CD14-positive monocyte (primary cell): ENCODE measurements at regions not wholly inside any gene's neighbourhood (a gene's known extent, or its start where the extent isn't known, plus 50 kb on each side); places are given as distances from the start of the nearest gene placed in this dataset.

ENCODE experiments used
- DNase-seq, 3 donors: peaks; one replicate each; pipeline ENCODE4 v3.0.0-alpha.2; 2011 to 2022
- H2AFZ ChIP-seq: 2 replicates; pipeline ENCODE4 v1.6.0; 2012; ENCODE audit warnings: mild to moderate bottlenecking, low read depth, low read length, inconsistent platforms; ENCODE audit not compliant: insufficient read depth, poor library complexity, severe bottlenecking
- H3K27ac ChIP-seq, 2 donors: 1 replicate in 1 of 2; 2 replicates in 1 of 2; pipeline ENCODE4 v1.5.1; 2012 to 2013; ENCODE audit warnings: low read length in 2 of 2, control low read depth in 1 of 2, inconsistent platforms in 1 of 2, low read depth in 1 of 2, mild to moderate bottlenecking in 1 of 2
- H3K27me3 ChIP-seq, 2 donors: one replicate each; pipeline versions ENCODE4 v1.6.0 to v1.6.1; 2011 to 2013; ENCODE audit warnings: low read length in 2 of 2; ENCODE audit not compliant: control insufficient read depth in 2 of 2, insufficient read depth in 2 of 2
- H3K36me3 ChIP-seq, 2 donors: replicated peaks in 1 of 2; 1 replicate in 1 of 2; 2 replicates in 1 of 2; pipeline versions ENCODE4 v1.5.1 to v1.6.1; 2012 to 2013; ENCODE audit warnings: low read length in 2 of 2, control low read depth in 1 of 2, inconsistent platforms in 1 of 2, mild to moderate bottlenecking in 1 of 2; ENCODE audit not compliant: insufficient read depth in 2 of 2, control insufficient read depth in 1 of 2
- H3K4me1 ChIP-seq, 2 donors: 1 replicate in 1 of 2; 2 replicates in 1 of 2; pipeline versions ENCODE4 v1.5.1 to v1.6.1; 2012 to 2013; ENCODE audit warnings: low read length in 2 of 2, control low read depth in 1 of 2, inconsistent platforms in 1 of 2, mild to moderate bottlenecking in 1 of 2, moderate library complexity in 1 of 2; ENCODE audit not compliant: insufficient read depth in 2 of 2, control insufficient read depth in 1 of 2
- H3K4me2 ChIP-seq: replicated peaks from 2 replicates; pipeline ENCODE3; 2012; ENCODE audit warnings: low read length, moderate library complexity, mild to moderate bottlenecking; ENCODE audit not compliant: poor library complexity, severe bottlenecking; ENCODE audit errors: extremely low read depth
- H3K4me3 ChIP-seq, 3 experiments: fragments of 200-600 bp in 1 of 3; sonication (generic) in 1 of 3; replicated peaks in 1 of 3; 1 replicate in 2 of 3; 2 replicates in 1 of 3; pipeline ENCODE4 v1.5.1; 2011 to 2013; ENCODE audit warnings: low read length in 3 of 3, mild to moderate bottlenecking in 3 of 3, control low read depth in 2 of 3, low read depth in 2 of 3, inconsistent platforms in 1 of 3, moderate library complexity in 1 of 3
- H3K79me2 ChIP-seq: 2 replicates; pipeline ENCODE4 v1.6.0; 2012; ENCODE audit warnings: mild to moderate bottlenecking, control low read depth, inconsistent platforms, low read length, moderate library complexity; ENCODE audit not compliant: insufficient read depth
- H3K9ac ChIP-seq: 2 replicates; pipeline ENCODE4 v1.6.0; 2017; ENCODE audit warnings: low read length, mild to moderate bottlenecking; ENCODE audit not compliant: insufficient read depth, poor library complexity, severe bottlenecking
- H3K9me3 ChIP-seq, 2 donors: replicated peaks in 1 of 2; 1 replicate in 1 of 2; 2 replicates in 1 of 2; pipeline versions ENCODE4 v1.5.1 to v1.6.1; 2012 to 2013; ENCODE audit warnings: low read length in 2 of 2, control low read depth in 1 of 2; ENCODE audit not compliant: control insufficient read depth in 1 of 2, insufficient read depth in 1 of 2
- H4K20me1 ChIP-seq: 2 replicates; pipeline ENCODE4 v1.6.0; 2012; ENCODE audit warnings: mild to moderate bottlenecking, low read length, control low read depth, moderate library complexity; ENCODE audit not compliant: insufficient read depth
- H3K27ac Mint-ChIP-seq, 7 donors: one replicate each; pipeline ENCODE4 v1.8.0; 2020; ENCODE audit warnings: mild to moderate bottlenecking in 7 of 7, mixed read lengths in 7 of 7, moderate library complexity in 6 of 7, inconsistent platforms in 2 of 7
- H3K27me3 Mint-ChIP-seq, 3 donors: one replicate each; pipeline ENCODE4 v1.8.0; 2021 to 2022; ENCODE audit warnings: low read depth in 3 of 3, mild to moderate bottlenecking in 3 of 3, mixed read lengths in 3 of 3, moderate library complexity in 3 of 3, inconsistent platforms in 1 of 3
- H3K36me3 Mint-ChIP-seq, 2 donors: one replicate each; pipeline ENCODE4 v1.8.0; 2020; ENCODE audit warnings: mixed read lengths in 2 of 2, inconsistent platforms in 1 of 2, mild to moderate bottlenecking in 1 of 2
- H3K4me1 Mint-ChIP-seq: one replicate; pipeline ENCODE4 v1.8.0; 2020; ENCODE audit warnings: mild to moderate bottlenecking, mixed read lengths
- H3K4me3 Mint-ChIP-seq, 2 donors: one replicate each; pipeline ENCODE4 v1.8.0; 2020; ENCODE audit warnings: mild to moderate bottlenecking in 2 of 2, mixed read lengths in 2 of 2, moderate library complexity in 1 of 2
- H3K9me3 Mint-ChIP-seq, 7 donors: one replicate each; pipeline ENCODE4 v1.8.0; 2020 to 2022; ENCODE audit warnings: mixed read lengths in 7 of 7, mild to moderate bottlenecking in 6 of 7, moderate library complexity in 6 of 7, inconsistent platforms in 2 of 7
- WGBS: methylation state at CpG from one replicate; pipeline ENCODE4 v1.1.5; 2013; ENCODE audit warnings: missing lambda C conversion rate; ENCODE audit not compliant: insufficient coverage; 5-methylcytosine and 5-hydroxymethylcytosine counted together
- intact Hi-C, 2 donors: fragments of 100-400 bp; cut with micrococcal nuclease; formaldehyde crosslinking; loops; one replicate each; pipeline versions ENCODE4 v1.15.0 to v1.15.1; 2023
- TF ChIP-seq, protein P1 (sequence below): fragments of 200-600 bp; IDR thresholded peaks from one replicate; pipeline ENCODE4 v1.8.0; 2022; ENCODE audit warnings: antibody characterized with exemption, mild to moderate bottlenecking

- TF ChIP-seq, protein P1, sequence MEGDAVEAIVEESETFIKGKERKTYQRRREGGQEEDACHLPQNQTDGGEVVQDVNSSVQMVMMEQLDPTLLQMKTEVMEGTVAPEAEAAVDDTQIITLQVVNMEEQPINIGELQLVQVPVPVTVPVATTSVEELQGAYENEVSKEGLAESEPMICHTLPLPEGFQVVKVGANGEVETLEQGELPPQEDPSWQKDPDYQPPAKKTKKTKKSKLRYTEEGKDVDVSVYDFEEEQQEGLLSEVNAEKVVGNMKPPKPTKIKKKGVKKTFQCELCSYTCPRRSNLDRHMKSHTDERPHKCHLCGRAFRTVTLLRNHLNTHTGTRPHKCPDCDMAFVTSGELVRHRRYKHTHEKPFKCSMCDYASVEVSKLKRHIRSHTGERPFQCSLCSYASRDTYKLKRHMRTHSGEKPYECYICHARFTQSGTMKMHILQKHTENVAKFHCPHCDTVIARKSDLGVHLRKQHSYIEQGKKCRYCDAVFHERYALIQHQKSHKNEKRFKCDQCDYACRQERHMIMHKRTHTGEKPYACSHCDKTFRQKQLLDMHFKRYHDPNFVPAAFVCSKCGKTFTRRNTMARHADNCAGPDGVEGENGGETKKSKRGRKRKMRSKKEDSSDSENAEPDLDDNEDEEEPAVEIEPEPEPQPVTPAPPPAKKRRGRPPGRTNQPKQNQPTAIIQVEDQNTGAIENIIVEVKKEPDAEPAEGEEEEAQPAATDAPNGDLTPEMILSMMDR, result no peak
- H3K9me3 Mint-ChIP-seq, result peaks cover 0 to 4% (median 2%) of the 10 kb centered on the region in 7 donors
- no peak for DNase-seq
- Histone ChIP-seq H3K4me1 (no peaks in the 10 kb centered on the region), H3K36me3 (no peaks in the 10 kb centered on the region), H2AFZ (no peak overlapping the region), H3K79me2 (no peaks in the 10 kb centered on the region), H3K27ac (no peak overlapping the region), H3K9me3 (peaks cover 4 to 9% of the 10 kb centered on the region in 2 donors), H3K27me3 (no peaks in the 10 kb centered on the region), H3K4me3 (no peak overlapping the region), H3K4me2 (no peak overlapping the region), H4K20me1 (no peaks in the 10 kb centered on the region), H3K9ac (no peak overlapping the region)
- H3K36me3 Mint-ChIP-seq, result no peaks in the 10 kb centered on the region
- no peaks in the 10 kb centered on the region for H3K4me1 Mint-ChIP-seq
- 83% methylated on average over 1 of the region's 9 CpGs for WGBS
- no peaks in the 10 kb centered on the region for H3K27me3 Mint-ChIP-seq
- intact Hi-C loops, result no loop called here
- no peak overlapping the region for H3K27ac Mint-ChIP-seq
- H3K4me3 Mint-ChIP-seq, result no peak overlapping the region
These were observed 826.9 kb downstream of the DCDC2C start for GRCh38 chr2:4530231-4530630.

DNA sequence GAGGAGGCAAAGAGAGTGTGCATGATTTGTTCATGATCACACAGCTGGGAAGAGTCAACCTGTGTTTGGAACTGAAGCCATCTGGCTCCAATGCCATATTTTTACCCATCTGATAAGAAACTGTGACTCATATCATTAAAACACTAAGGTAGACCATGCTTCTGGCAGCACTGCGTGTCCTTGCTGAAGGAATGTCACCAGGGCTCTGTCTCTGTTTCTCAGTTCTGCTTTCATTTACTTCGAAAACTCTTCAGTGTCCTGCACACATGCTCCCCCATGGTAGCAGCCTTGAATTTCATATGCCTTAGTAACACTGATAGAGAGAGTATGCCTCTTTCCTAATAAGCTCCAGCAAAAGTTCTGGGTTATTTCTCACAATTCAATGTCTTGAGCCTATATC lies 830.4 kb downstream of the DCDC2C start:
- H3K9me3 Mint-ChIP-seq, result peaks cover 0 to 7% (median 0%) of the 10 kb centered on the region in 7 donors
- Histone ChIP-seq H4K20me1 (no peaks in the 10 kb centered on the region), H3K9me3 (peaks cover 3 to 4% of the 10 kb centered on the region in 2 donors), H3K79me2 (no peaks in the 10 kb centered on the region), H3K4me3 (no peak overlapping the region), H3K4me2 (no peak overlapping the region), H3K9ac (no peak overlapping the region), H3K36me3 (no peaks in the 10 kb centered on the region), H2AFZ (no peak overlapping the region), H3K27ac (no peak overlapping the region), H3K27me3 (no peaks in the 10 kb centered on the region), H3K4me1 (no peaks in the 10 kb centered on the region)
- no peaks in the 10 kb centered on the region for H3K36me3 Mint-ChIP-seq
- no peak overlapping the region for H3K4me3 Mint-ChIP-seq
- no peak overlapping the region for H3K27ac Mint-ChIP-seq
- intact Hi-C loops, result no loop called here
- no peak for DNase-seq
- H3K4me1 Mint-ChIP-seq, result no peaks in the 10 kb centered on the region
- TF ChIP-seq, protein P1, result no peak
- 90% methylated on average over 1 of the region's 2 CpGs for WGBS
- no peaks in the 10 kb centered on the region for H3K27me3 Mint-ChIP-seq
